ENCODE measurements at regions not wholly inside any gene's neighbourhood (a gene's known extent, or its start where the extent isn't known, plus 50 kb on each side); places are given as distances from the start of the nearest gene placed in this dataset.

DNA sequence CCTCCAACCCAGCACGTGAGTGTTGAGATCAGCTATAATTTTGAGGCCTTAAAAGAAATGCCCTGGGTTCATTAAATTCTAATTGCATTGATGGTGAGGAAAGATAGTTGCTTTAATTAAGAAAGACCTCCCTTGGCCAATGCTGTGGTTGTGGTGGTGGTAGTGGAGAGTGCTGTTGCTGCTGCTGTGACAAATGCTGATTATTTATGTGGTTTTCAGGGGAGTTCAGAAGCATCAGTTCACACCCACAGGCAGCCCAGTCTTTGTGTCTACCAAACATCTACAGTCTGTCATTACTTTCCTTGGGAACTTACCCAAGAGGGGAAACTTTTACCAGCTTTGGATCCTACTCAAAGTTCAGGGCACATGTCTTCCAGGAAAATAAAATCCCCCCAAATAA lies 178.4 kb upstream of the PARP11 start:
- TF ChIP-seq, protein P1, sequence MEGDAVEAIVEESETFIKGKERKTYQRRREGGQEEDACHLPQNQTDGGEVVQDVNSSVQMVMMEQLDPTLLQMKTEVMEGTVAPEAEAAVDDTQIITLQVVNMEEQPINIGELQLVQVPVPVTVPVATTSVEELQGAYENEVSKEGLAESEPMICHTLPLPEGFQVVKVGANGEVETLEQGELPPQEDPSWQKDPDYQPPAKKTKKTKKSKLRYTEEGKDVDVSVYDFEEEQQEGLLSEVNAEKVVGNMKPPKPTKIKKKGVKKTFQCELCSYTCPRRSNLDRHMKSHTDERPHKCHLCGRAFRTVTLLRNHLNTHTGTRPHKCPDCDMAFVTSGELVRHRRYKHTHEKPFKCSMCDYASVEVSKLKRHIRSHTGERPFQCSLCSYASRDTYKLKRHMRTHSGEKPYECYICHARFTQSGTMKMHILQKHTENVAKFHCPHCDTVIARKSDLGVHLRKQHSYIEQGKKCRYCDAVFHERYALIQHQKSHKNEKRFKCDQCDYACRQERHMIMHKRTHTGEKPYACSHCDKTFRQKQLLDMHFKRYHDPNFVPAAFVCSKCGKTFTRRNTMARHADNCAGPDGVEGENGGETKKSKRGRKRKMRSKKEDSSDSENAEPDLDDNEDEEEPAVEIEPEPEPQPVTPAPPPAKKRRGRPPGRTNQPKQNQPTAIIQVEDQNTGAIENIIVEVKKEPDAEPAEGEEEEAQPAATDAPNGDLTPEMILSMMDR (conservative IDR thresholded peaks at IDR 0.05; ENCODE audit: low read length), result no peak
- TF ChIP-seq EZH2phosphoT487 (IDR thresholded peaks at IDR 0.05; ENCODE audit: borderline replicate concordance, low read depth, low read length), result no peak
